ENCODE measurements at regions not wholly inside any gene's neighbourhood (a gene's known extent, or its start where the extent isn't known, plus 50 kb on each side); places are given as distances from the start of the nearest gene placed in this dataset.

- no peak overlapping the region for H4K91ac ChIP-seq (replicated peaks; ENCODE audit: insufficient read length, low read length)
- no peaks in the 10 kb centered on the region for H3K9me3 ChIP-seq (ENCODE audit: insufficient read depth in 2 of 2, low read depth in 1 of 2, low read length in 1 of 2)
- no peak overlapping the region for H2BK20ac ChIP-seq (ENCODE audit: low read length)
- no peaks in the 10 kb centered on the region for H3K79me1 ChIP-seq (ENCODE audit: low read depth, low read length)
- WGBS, 2 experiments (ENCODE audit: extremely low coverage in 1 of 2, insufficient coverage in 1 of 2, insufficient read length in 1 of 2, insufficient replicate concordance in 2 of 2, low coverage in 1 of 2, low lambda C conversion rate in 2 of 2, missing lambda C conversion rate in 1 of 2) = 81% methylated on average over 5 of the region's 5 CpGs; no CpG with 5 or more reads in 1 of the 2 experiments
- H2BK120ac ChIP-seq (replicated peaks; ENCODE audit: low read depth, low read length) = no peak overlapping the region
- H3K4ac ChIP-seq (replicated peaks; ENCODE audit: insufficient read length, low read depth, low read length) = no peak overlapping the region
- no peak for DNase-seq (ENCODE audit: low read depth in 1 of 2, low spot score in 2 of 2)
- H3K14ac ChIP-seq (ENCODE audit: insufficient read length) = no peak overlapping the region
- CTCF ChIA-PET (ENCODE audit: partially characterized antibody) = no interaction called here
- no peak overlapping the region for H4K5ac ChIP-seq (ENCODE audit: insufficient read length, low read depth, low read length)
- no peaks in the 10 kb centered on the region for H3K27me3 ChIP-seq (replicated peaks in 1 of 4; ENCODE audit: control insufficient read depth in 3 of 4, extremely low read depth in 1 of 4, insufficient read depth in 3 of 4, low read length in 3 of 4)
- H3K18ac ChIP-seq (ENCODE audit: extremely low read depth, low read length) = no peak overlapping the region
- POLR2A ChIA-PET (ENCODE audit: partially characterized antibody) = no interaction called here
- no peaks in the 10 kb centered on the region for H3K4me1 ChIP-seq (replicated peaks in 1 of 4; ENCODE audit: control insufficient read depth in 3 of 4, insufficient read depth in 4 of 4, low read length in 3 of 4)
- no peak for FAIRE-seq
- H3K36me3 ChIP-seq (ENCODE audit: control insufficient read depth in 2 of 4, insufficient read depth in 4 of 4, low read length in 3 of 4) = no peaks in the 10 kb centered on the region
- no peak overlapping the region for H2AFZ ChIP-seq (ENCODE audit: low read length)
- H3K27ac ChIP-seq (ENCODE audit: low read depth, low read length) = no peak overlapping the region
- no peak overlapping the region for H3K4me3 ChIP-seq (ENCODE audit: extremely low read depth in 1 of 4, insufficient read depth in 2 of 4, low read depth in 3 of 4, low read length in 4 of 4)
- H3K4me2 ChIP-seq (ENCODE audit: insufficient read depth in 1 of 2, low read depth in 2 of 2, low read length in 2 of 2) = no peak overlapping the region
- H2BK12ac ChIP-seq (ENCODE audit: low read depth, low read length) = no peak overlapping the region
- no peak overlapping the region for H3K9ac ChIP-seq (replicated peaks in 1 of 4; ENCODE audit: extremely low read depth in 1 of 4, low read depth in 3 of 4, low read length in 3 of 4)
- no peak overlapping the region for H2AK5ac ChIP-seq (ENCODE audit: low read depth, low read length)
- no peak overlapping the region for H3K23ac ChIP-seq (ENCODE audit: insufficient read length)
- no peak overlapping the region for H4K8ac ChIP-seq (ENCODE audit: extremely low read depth, insufficient read depth, low read length)
- H3K79me2 ChIP-seq (ENCODE audit: control insufficient read depth in 1 of 2, insufficient read depth in 2 of 2, low read length in 2 of 2) = no peaks in the 10 kb centered on the region
- TF ChIP-seq HDAC6 (IDR thresholded peaks at IDR 0.05; ENCODE audit: low read depth, low read length) (no peak), POLR2AphosphoS5 (IDR thresholded peaks at IDR 0.05; ENCODE audit: low read depth, low read length) (no peak), RAD21 (IDR thresholded peaks at IDR 0.05 in 1 of 2, conservative IDR thresholded peaks at IDR 0.05 in 1 of 2; ENCODE audit: low read depth in 2 of 2, low read length in 2 of 2) (no peak), CEBPB (IDR thresholded peaks at IDR 0.05; ENCODE audit: low read depth, low read length) (no peak), EGR1 (IDR thresholded peaks at IDR 0.05; ENCODE audit: borderline replicate concordance, low read depth, low read length) (no peak), SAP30 (IDR thresholded peaks at IDR 0.05; ENCODE audit: insufficient read depth, insufficient replicate concordance, low read length) (no peak), SRF (IDR thresholded peaks at IDR 0.05; ENCODE audit: low read depth, low read length) (no peak), TAF7 (optimal IDR thresholded peaks at IDR 0.05; ENCODE audit: borderline replicate concordance, low read depth, low read length) (no peak), NANOG (IDR thresholded peaks at IDR 0.05; ENCODE audit: insufficient read depth, low read depth, low read length, poor library complexity, severe bottlenecking) (no peak), TBP (IDR thresholded peaks at IDR 0.05; ENCODE audit: low read depth, low read length) (no peak), KDM1A (IDR thresholded peaks at IDR 0.05; ENCODE audit: borderline replicate concordance, low read length) (no peak), EZH2 (IDR thresholded peaks at IDR 0.05; ENCODE audit: low read depth, low read length, severe bottlenecking) (no peak)
- H3K23me2 ChIP-seq (ENCODE audit: low read depth, low read length) = no peaks in the 10 kb centered on the region; the same call in 1 of the 2 replicates
- H3K56ac ChIP-seq (replicated peaks; ENCODE audit: insufficient read length, low read depth, low read length) = no peak overlapping the region
- no peak overlapping the region for H2BK15ac ChIP-seq (ENCODE audit: low read length)
- peaks cover 0 to 1% of the 10 kb centered on the region in 2 experiments for H4K20me1 ChIP-seq (replicated peaks in 1 of 2; ENCODE audit: control insufficient read depth in 1 of 2, insufficient read depth in 2 of 2, low read length in 2 of 2)
- H2BK5ac ChIP-seq (ENCODE audit: low read depth, low read length) = no peak overlapping the region
These were observed 784.7 kb upstream of the PIK3C3 start for GRCh38 chr18:41170346-41170745.

Data from H1 (cell line).